ENCODE measurements at regions not wholly inside any gene's neighbourhood (a gene's known extent, or its start where the extent isn't known, plus 50 kb on each side); places are given as distances from the start of the nearest gene placed in this dataset.

DNA sequence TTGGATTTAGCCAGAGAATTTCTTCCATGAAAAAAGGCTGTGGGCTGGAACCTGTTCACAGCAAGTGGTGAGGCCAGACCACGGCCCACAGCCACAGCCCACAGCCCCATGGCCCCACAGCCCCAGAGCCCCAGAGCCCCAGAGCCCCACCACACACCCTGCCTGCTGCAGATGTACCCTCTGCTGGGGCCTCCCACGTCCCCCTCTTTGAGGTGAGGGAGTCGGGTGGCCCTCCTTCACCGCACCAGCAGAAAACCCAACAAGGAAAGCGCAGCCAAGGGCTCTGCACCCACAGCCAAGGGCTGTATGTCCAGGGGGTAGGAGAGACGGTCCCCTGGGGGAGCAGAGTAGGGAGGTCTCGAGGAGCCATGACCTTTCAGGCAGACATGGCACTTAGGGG is 327.5 kb upstream of the DIO3 start:
- no peak for DNase-seq

DNA sequence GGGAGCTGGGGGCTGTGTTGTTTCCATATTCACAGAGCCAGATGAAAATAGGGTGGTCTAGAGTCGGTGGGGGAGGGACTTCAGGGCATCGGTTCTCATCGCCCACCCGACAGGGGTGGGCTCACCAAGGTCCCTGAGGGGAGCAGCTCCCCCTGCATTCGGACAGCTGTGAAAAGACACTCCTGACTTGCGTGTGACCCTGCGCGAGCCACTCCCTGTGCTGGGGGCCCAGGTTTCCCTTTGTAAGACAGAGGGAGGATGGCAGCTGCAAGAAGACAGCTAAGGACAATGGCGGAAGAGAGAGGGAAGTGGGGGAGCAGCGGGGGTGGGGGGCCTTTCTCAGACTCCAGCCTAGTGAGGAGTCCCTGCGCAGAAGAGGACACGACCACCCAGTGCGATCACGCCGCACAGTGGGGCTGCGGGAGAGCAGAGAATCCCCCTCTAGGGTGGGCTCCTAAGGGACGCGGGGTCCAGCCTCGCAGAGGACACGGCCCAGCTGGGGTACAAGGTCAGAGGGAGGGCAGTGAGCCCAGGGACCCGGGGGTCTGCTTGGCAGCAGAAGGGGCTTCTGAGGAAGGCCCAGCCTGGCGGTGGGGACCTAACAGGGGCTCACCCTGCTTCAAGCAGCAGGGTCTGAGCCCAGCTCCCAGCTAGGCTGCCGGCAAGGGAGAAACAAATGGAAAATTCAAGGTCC is 326.9 kb upstream of the DIO3 start:
- no peak for DNase-seq

DNA sequence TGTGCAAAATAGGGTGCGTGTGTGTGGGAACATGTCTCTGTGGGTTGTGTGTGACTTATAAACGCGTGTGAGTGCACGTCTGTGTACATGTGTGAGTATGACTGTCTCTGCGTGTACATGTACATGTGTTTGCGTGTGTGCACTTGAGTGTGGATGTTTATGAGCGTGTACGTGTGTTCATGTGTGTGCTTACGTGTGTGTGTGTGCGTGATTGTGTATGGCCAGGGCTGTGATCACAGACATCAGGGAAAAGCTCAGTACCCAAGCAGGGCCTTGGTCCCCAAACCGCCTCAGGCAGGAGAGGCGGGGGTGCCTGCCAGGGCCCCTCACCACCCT is 326.3 kb upstream of the DIO3 start:
- DNase-seq, result peak; percentile 5

DNA sequence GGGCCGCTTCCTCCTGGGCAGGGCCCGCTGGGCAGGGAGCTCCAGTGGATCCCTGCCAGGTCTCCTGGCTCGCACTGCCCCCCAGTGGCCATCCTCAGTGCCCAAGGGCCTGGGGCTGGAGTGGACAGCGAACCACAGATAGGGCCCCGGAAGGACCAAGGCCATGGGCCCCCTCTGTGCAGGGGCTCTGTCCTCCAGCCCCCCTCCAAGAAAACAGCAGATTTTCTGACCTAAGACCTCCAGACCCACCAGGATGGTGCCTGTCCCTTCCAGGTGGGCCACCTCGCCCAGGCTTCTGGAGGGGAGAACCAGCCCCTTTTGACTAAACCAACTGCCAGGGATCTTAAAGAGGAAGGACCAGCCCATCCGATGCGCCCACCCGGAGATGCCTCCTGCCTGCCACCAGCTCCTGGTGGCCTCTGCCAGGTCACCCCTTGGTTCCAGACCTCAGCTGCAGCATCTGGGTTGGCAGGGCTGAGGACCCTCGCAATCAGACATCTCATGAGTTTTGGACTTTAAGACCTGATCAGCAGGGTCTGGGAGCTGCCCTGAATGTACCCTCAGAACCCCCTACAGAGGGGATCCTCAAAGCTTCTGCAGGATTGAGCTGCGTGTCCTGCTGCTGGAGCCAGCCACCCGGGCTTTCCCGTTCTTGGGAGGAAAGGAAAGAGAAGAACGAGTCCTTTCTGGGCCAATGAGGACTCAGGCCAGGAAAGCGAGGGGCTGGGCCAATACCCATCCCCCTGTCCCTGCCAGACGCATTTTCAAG is 325.8 kb upstream of the DIO3 start:
- peak; percentile 78 for DNase-seq

DNA sequence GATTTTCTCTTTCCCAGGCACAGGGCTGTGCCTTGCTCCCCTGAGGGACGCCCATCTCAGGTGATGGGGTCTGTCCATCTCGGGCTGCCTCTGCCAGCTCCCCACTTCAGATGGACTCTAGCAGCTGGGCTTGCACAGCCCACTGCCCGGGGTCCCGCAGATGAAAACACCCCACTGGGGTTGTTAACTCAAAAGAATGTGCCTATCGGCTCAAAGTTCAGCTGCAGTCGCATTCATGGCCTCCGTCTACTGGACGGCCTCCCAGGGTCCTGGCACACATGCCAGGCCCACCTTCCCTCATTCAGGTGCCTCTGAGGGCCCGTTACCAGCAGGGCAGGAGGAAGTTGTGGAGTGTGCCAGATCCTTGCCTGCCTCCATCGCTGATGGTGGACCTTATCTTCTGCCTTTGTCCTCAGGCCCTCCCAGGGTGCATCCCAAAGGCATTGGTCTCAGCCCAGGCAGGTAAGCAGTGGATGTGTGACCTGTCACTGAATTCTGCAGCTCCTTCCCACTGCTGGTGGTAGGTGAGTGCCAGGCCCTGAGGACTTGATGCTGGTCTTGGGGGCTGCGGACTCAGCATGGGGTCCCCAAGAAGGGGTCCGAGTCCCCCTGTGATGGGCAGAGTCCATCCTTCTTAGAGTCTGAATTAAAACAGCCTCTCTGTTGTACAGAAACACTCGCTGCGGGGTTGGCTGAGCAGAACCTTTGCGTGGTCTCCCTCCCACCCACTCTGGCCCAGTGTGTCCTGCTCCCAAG is 324.6 kb upstream of the DIO3 start:
- DNase-seq, result no peak

DNA sequence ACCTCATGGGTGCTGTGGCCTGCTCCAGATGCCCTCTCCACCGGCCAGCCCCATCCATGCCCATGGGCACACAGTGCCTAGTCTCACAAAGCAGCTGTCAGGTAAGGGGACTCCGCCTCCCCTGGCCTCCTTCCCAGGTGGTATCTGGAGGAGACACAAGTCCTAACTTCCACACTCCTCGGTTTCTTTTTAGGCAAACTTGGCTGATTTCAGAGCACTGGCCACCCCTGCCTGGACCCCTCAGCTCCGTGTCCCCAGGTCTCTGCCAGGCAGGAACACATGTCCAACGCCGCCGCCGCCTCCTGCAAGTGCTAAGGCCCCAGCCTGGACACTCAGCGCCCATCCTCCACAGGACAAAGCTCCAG is 324.1 kb upstream of the DIO3 start:
- no peak for DNase-seq

DNA sequence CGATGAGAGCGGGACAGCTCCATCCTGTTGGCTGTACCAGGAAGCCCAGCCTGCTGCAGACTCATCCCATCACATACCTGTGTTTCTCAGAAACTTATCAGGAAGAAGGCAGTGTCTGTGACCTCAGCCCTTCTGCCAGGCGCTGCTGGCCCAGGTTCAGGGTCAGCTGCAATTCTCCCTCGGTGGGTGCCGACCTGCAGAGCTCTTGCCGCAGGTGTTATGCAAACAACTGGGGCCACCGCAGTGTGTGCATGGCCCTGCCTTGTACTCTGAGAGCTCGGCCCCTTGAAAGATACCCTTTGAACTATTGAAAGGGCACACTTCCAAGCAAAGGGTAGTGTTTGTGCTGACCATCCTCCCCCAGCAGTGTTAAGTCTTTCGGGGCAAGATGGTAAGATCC is 322.2 kb upstream of the DIO3 start:
- DNase-seq, result no peak

DNA sequence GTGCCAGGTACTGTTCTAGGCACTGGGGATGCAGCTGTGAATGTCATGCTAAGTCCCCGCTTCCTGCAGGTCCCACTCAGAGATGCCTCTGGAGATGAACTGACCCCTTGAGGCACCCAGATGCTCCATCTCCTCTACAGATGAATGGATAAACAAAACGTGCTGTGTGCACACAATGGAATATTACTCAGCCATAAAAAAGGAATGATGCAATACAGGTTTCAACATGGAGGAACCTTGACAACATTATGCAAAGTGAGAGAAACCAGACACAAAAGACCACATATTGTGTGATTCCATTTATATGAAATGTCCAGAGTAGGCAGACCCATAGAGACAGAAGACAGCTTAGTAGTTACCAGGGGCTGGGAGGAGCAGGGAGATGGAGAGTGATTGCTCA is 320.1 kb upstream of the DIO3 start:
- DNase-seq, result no peak

DNA sequence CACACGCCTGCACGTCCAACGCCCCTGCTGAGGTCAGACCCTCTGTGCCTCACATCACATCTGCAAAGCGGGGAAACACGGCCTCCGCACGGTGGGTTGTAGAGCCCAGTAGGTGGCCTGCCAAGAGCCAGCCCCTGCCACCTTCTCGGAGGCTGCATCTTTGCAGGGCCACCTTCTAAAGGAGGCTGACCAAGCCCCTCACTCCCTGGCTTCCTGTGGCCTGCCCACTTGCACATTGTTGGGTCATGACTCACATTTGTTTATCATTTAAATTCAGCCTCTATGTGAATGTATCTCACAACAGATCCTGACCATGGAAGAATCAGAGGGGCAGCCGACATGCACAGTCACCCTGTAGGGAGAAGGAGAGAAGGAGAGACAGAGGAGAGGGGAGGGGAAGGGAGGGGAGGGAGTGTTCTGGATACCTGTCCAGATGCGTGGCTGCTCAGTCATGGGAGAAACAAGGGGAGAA is 319.5 kb upstream of the DIO3 start:
- DNase-seq, result no peak

DNA sequence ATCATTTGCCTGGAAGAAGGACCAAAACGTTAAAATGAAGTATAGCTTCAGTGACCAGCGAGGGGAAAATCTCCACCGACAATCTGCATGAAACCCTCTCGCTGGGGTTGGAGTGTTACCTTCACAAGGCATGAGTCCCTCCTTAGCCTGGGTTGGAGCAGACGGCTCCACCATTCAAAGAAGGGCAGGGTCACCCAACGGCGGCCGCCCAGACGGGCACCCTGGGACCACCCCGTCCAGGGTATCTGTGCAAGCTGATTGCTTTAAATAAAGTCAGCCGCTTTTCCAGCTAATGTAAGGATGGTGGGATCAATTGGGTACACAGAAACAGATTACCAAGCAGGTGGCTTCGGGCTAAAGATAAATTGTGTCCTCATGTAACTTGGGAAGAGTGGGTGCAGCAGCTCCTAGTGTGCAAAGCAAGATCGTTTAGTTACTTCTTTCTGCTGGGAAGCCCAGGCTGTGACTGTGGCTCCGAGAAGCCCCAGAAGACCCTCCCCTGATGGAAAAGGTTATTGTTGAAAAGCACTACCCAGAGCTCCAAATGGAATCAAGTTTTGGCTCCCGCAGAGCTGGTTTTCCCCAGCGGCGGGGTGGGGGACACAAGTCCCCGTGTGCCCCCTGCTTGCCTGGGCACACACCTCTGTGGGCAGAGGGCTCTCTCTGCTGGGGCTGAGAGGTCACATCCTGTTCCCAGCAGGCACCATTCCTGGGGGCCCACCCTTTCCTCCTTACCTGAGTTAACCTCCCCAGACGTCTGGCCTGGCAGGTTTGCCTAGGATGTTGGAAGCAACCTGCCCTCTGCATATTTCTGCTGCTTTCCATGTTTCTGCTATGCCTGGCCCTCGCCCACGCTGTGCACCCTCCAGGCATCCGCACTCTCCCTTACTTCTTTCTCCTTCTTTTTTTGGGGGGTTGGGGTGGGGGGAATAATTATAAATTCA is 318.6 kb upstream of the DIO3 start:
- DNase-seq, result no peak

DNA sequence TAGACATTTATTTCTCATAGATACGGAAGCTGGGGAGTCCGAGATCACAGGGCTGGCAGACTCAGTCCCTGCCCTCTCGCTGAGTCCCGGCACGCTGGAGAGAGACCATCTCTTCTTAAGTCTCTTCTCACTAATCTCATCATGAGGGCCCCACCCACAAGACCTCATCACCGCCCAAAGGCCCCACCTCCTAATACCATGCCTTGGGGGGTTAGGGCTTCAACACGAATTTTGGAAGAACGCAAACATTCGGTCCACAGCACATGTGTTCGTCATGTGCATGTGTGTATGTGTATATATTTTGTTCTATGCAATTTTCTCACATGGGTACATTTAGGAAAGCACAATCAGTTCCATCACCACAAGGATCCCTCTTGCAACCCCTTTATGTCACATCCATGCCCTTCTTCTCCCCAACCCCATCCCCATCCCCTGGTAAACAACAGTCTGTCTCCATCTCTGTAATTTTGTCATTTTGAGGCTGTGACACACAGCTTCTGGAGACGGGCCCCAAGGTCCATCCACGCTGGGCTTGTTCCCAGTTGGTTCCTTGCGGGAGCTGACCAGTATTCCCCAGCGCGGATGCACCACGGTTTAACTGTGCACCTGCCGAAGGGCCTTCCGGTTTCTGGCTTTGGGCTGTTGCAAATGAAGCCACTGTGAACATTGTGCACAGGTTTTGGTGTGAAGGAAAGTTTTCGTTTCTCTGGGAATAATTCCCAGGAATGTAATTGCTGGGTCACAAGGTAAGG is 317.5 kb upstream of the DIO3 start:
- DNase-seq, result no peak

DNA sequence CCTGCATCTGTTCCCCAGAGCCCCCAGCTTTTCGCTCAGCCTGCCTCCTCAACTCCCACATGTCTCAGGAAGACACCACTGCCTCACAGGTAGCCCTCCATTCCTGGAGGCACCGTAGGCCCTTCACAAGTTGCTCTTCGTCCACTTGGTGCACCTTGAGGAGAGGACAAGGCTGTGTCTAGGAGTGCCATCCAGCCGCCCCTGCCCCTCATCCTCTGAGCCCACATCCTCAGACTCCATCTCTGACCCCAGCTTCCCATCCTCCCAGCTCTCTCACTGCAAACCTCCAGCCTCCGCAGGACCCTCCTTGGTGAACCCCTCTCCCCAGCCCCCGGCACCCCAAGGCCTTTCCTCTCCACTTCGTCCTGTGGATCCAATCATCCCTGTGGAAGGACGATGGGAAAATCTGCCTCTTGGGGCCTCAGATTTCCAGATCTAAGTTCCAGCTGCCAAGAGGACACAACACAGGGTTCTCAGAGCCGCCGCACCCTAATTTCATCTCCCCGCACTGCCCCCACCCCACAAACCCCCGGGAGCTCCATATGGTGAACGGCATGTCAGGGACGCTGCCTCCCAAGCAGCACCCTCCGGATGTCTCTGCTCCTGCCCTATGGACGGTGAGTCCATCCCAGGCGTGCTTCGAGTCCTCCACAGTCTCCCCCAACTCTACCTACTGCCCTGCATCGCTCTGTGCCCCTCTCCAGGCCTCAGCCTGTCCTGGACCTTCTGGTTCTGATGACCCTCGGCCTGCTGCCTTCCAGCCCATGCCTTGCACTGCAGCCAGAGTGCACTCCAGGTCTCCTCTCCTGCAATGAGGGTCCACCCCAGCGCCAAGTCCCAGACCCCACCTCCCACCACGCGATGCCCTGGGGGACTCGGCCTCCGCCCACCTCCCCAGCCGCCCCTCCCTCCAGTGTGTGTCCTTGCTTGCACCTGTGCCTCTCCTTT is 314.1 kb upstream of the DIO3 start:
- no peak for DNase-seq

DNA sequence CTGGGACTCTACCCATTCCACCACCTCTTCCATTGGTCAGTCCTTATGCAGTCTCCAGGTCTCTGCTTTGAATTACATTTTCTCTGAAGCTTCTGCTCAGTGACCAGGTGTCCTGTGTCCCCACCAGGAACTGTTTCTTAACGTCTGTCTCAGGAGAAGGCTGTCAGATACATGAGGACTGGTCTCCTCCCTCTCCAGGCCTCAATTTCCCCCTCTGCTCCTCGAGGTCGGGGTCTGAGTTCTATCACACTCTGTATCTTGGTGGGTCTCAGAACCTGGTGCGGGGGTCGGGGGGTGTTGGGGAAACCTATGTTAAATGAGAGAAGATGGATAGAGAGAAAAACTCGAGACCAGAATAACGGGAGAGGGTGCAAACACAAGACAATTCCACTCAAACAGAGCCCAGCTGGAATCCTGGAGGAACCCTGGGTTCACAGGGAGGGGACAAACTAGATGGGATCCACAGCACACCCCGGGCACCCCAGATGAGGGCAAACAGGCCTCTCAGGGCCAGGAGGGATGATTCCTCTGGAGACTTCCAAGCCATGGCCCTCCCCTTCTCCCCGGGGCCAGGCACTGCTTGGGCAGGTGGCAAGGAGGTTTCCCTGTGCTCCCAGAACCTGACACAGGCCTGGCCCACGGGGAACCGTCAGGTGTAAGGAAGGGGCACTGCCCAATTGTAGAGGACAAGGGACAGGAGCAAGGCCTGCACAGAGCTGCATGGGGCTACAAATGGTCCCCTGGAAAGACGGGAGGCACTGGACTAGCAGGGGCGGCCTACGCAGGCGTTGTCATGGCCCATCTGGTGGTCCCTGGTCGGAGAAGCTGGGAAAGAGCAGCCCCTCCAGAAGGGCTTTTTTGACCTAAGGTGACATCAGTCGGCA is 313.2 kb upstream of the DIO3 start:
- no peak for DNase-seq

DNA sequence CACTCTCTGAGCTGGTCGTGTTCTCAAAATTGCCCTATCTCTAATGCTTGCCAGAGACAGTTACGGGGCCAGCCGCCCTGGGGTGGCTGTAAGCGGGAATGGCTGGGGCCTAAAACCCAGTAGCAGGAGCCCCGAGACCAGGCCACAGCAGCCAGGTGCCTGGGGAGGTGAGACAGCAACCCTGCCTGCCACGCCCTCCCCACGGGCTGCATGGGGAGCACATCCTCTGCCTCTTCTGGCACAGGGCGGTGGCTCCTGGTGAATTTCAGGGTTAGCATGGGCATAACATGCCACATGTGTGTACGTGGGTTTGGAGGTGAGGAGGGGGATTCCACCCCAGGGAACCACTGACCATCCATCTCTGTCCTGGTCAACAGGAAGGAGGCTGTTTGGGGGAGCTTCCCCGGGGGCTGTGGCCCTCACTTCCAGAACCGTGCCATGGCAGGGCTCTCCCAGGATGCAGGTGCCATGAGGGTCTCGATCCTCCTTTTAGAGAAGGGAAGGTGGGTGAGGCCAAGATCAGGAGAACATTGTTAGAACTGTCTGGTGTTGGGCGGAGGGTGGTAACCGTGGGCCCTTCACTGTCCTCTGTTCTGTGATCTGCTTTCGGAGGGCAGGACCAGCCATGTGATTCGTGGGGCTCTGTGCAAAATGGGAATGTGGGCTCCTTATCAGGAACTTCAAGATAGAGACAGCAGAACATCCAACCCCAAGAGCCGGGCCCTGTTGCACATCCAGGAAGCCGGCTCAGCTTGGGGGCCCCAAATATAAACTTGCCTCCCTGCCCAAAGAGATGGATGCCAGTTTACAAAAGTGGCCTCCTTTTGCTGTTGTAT is 312.2 kb upstream of the DIO3 start:
- no peak for DNase-seq

DNA sequence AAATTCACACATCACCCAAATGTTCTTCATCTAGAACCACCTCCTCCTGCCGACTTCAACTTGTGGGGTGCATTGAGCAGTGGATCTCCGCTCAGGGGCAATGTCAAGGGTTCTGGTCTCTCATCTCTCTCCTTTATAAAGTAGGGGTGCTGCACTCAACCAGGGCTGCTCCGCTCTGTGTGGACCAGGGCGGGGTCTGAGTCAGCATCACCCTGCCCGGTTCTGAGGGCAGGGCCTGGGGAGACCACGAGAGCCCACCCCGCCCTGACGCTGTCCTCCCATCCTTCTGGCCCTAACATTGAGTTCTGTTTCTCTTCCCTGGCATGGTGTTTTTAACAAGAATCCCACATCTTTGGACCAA is 311.6 kb upstream of the DIO3 start:
- no peak for DNase-seq

DNA sequence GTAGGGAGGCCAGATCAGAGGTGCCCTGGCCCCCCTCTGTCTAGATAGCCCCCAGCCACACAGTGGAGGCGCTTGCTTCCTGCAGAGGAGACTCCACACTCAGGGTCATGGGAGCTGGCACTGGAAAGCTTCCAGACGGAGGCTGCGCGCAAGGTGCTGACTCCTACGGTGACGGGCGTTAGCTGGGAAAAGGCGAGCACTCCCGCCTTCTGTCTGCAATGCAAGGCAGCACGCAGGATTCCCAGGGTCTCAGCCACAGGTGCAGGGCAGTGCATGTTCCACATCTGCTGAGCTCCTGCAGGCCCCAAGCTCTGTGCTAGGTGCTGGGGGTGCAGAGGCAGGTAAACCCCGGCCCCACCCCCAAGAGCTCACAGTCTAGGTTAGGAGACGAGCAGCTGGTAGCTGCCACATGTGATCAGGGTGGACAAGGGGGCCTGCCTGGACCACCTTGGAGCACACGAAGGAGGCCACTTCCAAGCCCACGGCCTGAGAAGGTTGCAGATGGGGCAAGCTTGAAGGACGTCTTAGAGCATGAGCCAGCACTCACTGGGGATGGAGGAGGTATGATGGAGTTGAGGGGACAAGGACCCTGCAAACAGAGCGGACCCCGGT is 310.9 kb upstream of the DIO3 start:
- no peak for DNase-seq

DNA sequence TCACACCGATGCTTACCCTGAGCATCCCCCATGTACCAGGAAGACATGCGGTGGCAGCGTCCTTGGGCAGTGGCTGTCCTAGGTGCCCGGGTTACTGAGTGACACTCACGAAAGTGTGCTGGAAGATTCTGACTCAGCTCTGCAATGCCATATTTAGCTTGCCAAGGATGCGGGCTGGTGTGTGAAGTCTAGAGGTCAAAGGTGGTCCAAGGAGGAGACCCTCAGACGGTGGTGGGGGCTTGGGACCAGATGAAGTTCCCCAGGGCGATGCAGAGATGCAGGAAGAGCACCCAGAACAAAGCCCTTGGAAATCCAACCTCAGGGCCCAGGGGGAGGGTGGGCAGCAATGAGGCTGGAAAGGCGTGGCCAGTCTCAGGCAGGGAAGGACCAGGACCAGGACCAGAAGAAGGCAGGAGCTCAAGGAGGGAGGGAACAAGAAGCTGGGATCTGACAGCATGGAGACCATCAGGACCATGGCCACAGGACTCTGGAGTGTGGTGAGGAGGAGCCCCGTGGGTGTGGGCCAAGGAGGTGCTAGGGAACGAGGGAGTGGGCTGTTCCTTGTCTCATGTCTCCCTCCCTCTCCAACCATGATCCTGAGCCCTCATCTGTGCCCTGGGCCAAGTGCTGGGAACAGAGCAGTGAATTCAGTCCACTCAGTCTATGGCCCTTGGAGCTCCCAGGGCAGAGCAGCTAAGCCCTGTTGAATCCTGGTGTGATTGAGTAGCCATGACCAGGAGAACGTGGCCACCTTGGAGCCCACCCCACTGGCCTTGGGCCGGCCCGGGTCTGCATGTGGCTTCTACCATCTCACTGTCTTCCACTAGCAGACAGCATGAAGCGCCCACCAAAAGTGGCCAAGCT is 310.1 kb upstream of the DIO3 start:
- no peak for DNase-seq
